GM23338 (cell line): ENCODE measurements at regions not wholly inside any gene's neighbourhood (a gene's known extent, or its start where the extent isn't known, plus 50 kb on each side); places are given as distances from the start of the nearest gene placed in this dataset.

Experiments used
- ATAC-seq: fragments of 200-7000 bp; cut with Tn5 transposase; 3 replicates; pipeline ENCODE4 v1.9.1; 2020
- DNase-seq: peaks from one replicate; pipeline ENCODE4 v3.0.0-alpha.2; 2015; ENCODE audit warnings: low spot score
- H2AFZ ChIP-seq: fragments of 200-600 bp; sonication (generic); 2 replicates; pipeline ENCODE4 v1.8.0; 2016; ENCODE audit warnings: antibody characterized with exemption, mild to moderate bottlenecking, moderate library complexity
- H3F3A ChIP-seq: fragments of 200-600 bp; sonication (generic); replicated peaks from 2 replicates; pipeline ENCODE4 v1.8.0; 2017; ENCODE audit warnings: antibody characterized with exemption, mixed run types, low read depth
- H3K27ac ChIP-seq: fragments of 200-600 bp; sonication (generic); 2 replicates; pipeline ENCODE4 v1.6.1; 2016; ENCODE audit warnings: low read depth
- H3K27me3 ChIP-seq: fragments of 200-600 bp; sonication (generic); 2 replicates; pipeline ENCODE4 v1.8.0; 2016; ENCODE audit warnings: mild to moderate bottlenecking, mixed run types, moderate library complexity; ENCODE audit not compliant: insufficient read depth
- H3K36me3 ChIP-seq: fragments of 200-600 bp; sonication (generic); 2 replicates; pipeline ENCODE4 v1.8.0; 2016; ENCODE audit warnings: mild to moderate bottlenecking; ENCODE audit not compliant: insufficient read depth
- H3K4me1 ChIP-seq: fragments of 200-600 bp; sonication (generic); 2 replicates; pipeline ENCODE4 v1.8.0; 2016; ENCODE audit warnings: mild to moderate bottlenecking, moderate library complexity; ENCODE audit not compliant: insufficient read depth
- H3K4me2 ChIP-seq: fragments of 200-600 bp; sonication (generic); 2 replicates; pipeline ENCODE4 v1.7.1; 2017; ENCODE audit warnings: mixed run types
- H3K4me3 ChIP-seq: fragments of 200-600 bp; sonication (generic); 2 replicates; pipeline ENCODE4 v1.6.1; 2016; ENCODE audit warnings: mixed run types
- H3K79me2 ChIP-seq: fragments of 200-600 bp; sonication (generic); replicated peaks from 2 replicates; pipeline ENCODE4 v1.8.0; 2017; ENCODE audit warnings: mild to moderate bottlenecking; ENCODE audit not compliant: insufficient read depth
- H3K9me2 ChIP-seq: fragments of 200-600 bp; sonication (generic); 2 replicates; pipeline ENCODE4 v1.8.0; 2017; ENCODE audit not compliant: insufficient read depth
- H4K20me1 ChIP-seq: fragments of 200-600 bp; sonication (generic); replicated peaks from 2 replicates; pipeline ENCODE4 v1.8.0; 2017; ENCODE audit warnings: mild to moderate bottlenecking; ENCODE audit not compliant: insufficient read depth
- H3K27ac Mint-ChIP-seq: 2 replicates; pipeline ENCODE4 v1.8.0; 2020; ENCODE audit warnings: inconsistent platforms, mild to moderate bottlenecking, moderate library complexity, mixed read lengths
- H3K27me3 Mint-ChIP-seq: 3 replicates; pipeline ENCODE4 v1.8.0; 2022; ENCODE audit warnings: low read depth, mild to moderate bottlenecking, moderate library complexity, mixed read lengths, inconsistent platforms; ENCODE audit not compliant: insufficient read depth, poor library complexity
- H3K36me3 Mint-ChIP-seq: 3 replicates; pipeline ENCODE4 v1.8.0; 2021; ENCODE audit warnings: low read depth, mild to moderate bottlenecking, inconsistent platforms, moderate library complexity, mixed read lengths
- H3K4me1 Mint-ChIP-seq: 3 replicates; pipeline ENCODE4 v1.8.0; 2020; ENCODE audit warnings: mild to moderate bottlenecking, inconsistent platforms, mixed read lengths
- H3K4me3 Mint-ChIP-seq: 3 replicates; pipeline ENCODE4 v1.8.0; 2021; ENCODE audit warnings: moderate library complexity, mild to moderate bottlenecking, inconsistent platforms, mixed read lengths
- H3K9me3 Mint-ChIP-seq: 3 replicates; pipeline ENCODE4 v1.8.0; 2020; ENCODE audit warnings: moderate library complexity, mild to moderate bottlenecking, inconsistent platforms, mixed read lengths
- CREB1 ChIP-seq: fragments of 250-450 bp; sonication (Bioruptor Pico); IDR thresholded peaks from 2 replicates; pipeline ENCODE4 v1.5.0; 2020; ENCODE audit warnings: low read depth, mild to moderate bottlenecking, moderate library complexity
- CTCF ChIP-seq, 2 experiments: fragments of 200-600 bp in 1 of 2; sonication (generic) in 1 of 2; conservative IDR thresholded peaks; 2 replicates each; pipeline versions ENCODE4 v1.5.1 to v1.6.1; 2016 to 2017; ENCODE audit warnings: antibody characterized with exemption in 2 of 2, low read depth in 2 of 2, mild to moderate bottlenecking in 2 of 2, moderate library complexity in 1 of 2
- ETS1 ChIP-seq: IDR thresholded peaks from 2 replicates; pipeline ENCODE4 v1.6.1; 2016; ENCODE audit warnings: antibody characterized with exemption
- EZH2 ChIP-seq: fragments of 200-600 bp; sonication (generic); IDR thresholded peaks from one replicate; pipeline ENCODE4 v1.8.0; 2017; ENCODE audit warnings: antibody characterized with exemption, mild to moderate bottlenecking, low read depth; ENCODE audit not compliant: unreplicated experiment
- EZH2phosphoT487 ChIP-seq: fragments of 200-600 bp; sonication (generic); IDR thresholded peaks from one replicate; pipeline ENCODE4 v1.8.1; 2018; ENCODE audit warnings: antibody characterized with exemption; ENCODE audit not compliant: unreplicated experiment
- JUNB ChIP-seq: IDR thresholded peaks from one replicate; pipeline ENCODE4 v1.6.1; 2016; ENCODE audit warnings: antibody characterized with exemption; ENCODE audit not compliant: unreplicated experiment
- NANOG ChIP-seq: IDR thresholded peaks from 2 replicates; pipeline ENCODE4 v1.6.1; 2016; ENCODE audit warnings: antibody characterized with exemption, borderline replicate concordance
- POLR2AphosphoS5 ChIP-seq: IDR thresholded peaks from 2 replicates; pipeline ENCODE4 v1.6.1; 2016; ENCODE audit warnings: antibody characterized with exemption, low read depth
- REST ChIP-seq: IDR thresholded peaks from one replicate; pipeline ENCODE4 v1.6.1; 2018; ENCODE audit warnings: antibody characterized with exemption; ENCODE audit not compliant: unreplicated experiment
- STAT1 ChIP-seq: IDR thresholded peaks from one replicate; pipeline ENCODE4 v1.6.1; 2016; ENCODE audit warnings: antibody characterized with exemption; ENCODE audit not compliant: unreplicated experiment
- ZNF114 ChIP-seq: fragments of 250-450 bp; sonication (Bioruptor Pico); IDR thresholded peaks from 2 replicates; pipeline ENCODE4 v1.5.0; 2020; ENCODE audit warnings: mild to moderate bottlenecking, moderate library complexity
- ZNF331 ChIP-seq: fragments of 250-450 bp; sonication (Bioruptor Pico); IDR thresholded peaks from 2 replicates; pipeline ENCODE4 v1.5.0; 2020; ENCODE audit warnings: low read depth, mild to moderate bottlenecking, moderate library complexity

- TF ChIP-seq REST = no peak
- no peak for TF ChIP-seq POLR2AphosphoS5
Measured at GRCh38 chr14:98890556-98891340, 381.2 kb downstream of the BCL11B start.

GRCh38 chr14:98893675-98894074 lies 378.3 kb downstream of the BCL11B start:
- Histone ChIP-seq H2AFZ (no peak overlapping the region), H3K79me2 (no peaks in the 10 kb centered on the region), H4K20me1 (no peaks in the 10 kb centered on the region), H3K27ac (no peak overlapping the region), H3K4me3 (no peak overlapping the region), H3K4me1 (peaks cover 10% of the 10 kb centered on the region; the same call in 1 of the 2 replicates), H3K36me3 (no peaks in the 10 kb centered on the region; the same call in 1 of the 2 replicates), H3K27me3 (no peaks in the 10 kb centered on the region), H3K4me2 (no peak overlapping the region), H3K9me2 (0 out of 2 replicates have a peak, but pooled peaks cover 4% of the 10 kb centered on the region), H3F3A (no peaks in the 10 kb centered on the region)
- H3K27ac Mint-ChIP-seq = no peak overlapping the region
- peaks cover 11% of the 10 kb centered on the region; the same call in 2 of the 3 replicates for H3K4me1 Mint-ChIP-seq
- ATAC-seq (no peak), DNase-seq (no peak)
- no peaks in the 10 kb centered on the region; the same call in 1 of the 3 replicates for H3K36me3 Mint-ChIP-seq
- peaks cover 5% of the 10 kb centered on the region for H3K9me3 Mint-ChIP-seq
- peaks cover 7% of the 10 kb centered on the region for H3K27me3 Mint-ChIP-seq
- H3K4me3 Mint-ChIP-seq = no peak overlapping the region
- no peak for TF ChIP-seq ZNF114 (CRISPR knock-in tag)
- no peak for TF ChIP-seq ETS1
- no peak for TF ChIP-seq JUNB
- no peak for TF ChIP-seq ZNF331 (CRISPR knock-in tag)
- TF ChIP-seq STAT1 = no peak
- no peak for TF ChIP-seq REST
- TF ChIP-seq EZH2 = no peak
- TF ChIP-seq CTCF (conservative IDR thresholded peaks at IDR 0.05; ENCODE audit: low read depth in 2 of 2) = no peak
- no peak for TF ChIP-seq EZH2phosphoT487
- TF ChIP-seq NANOG = no peak
- TF ChIP-seq CREB1 (CRISPR knock-in tag) = no peak
- no peak for TF ChIP-seq POLR2AphosphoS5

More at GRCh38 chr14:98890556-98891340, 381.2 kb downstream of the BCL11B start:
- H3K27ac ChIP-seq = no peak overlapping the region
- Mint-ChIP-seq H3K4me3 (no peak overlapping the region), H3K36me3 (no peaks in the 10 kb centered on the region; the same call in 1 of the 3 replicates), H3K4me1 (peaks cover 11% of the 10 kb centered on the region), H3K9me3 (peaks cover 3% of the 10 kb centered on the region), H3K27me3 (peaks cover 9% of the 10 kb centered on the region), H3K27ac (no peak overlapping the region)
- H3K4me2 ChIP-seq = no peak overlapping the region
- H4K20me1 ChIP-seq = no peaks in the 10 kb centered on the region
- ATAC-seq (peak; percentile 63), DNase-seq (no peak)
- no peaks in the 10 kb centered on the region; the same call in 1 of the 2 replicates for H3K9me2 ChIP-seq
- H3K79me2 ChIP-seq = no peaks in the 10 kb centered on the region
- H3F3A ChIP-seq = no peaks in the 10 kb centered on the region
- peak overlapping the region; percentile 75; the same call in 1 of the 2 replicates for H2AFZ ChIP-seq
- no peaks in the 10 kb centered on the region; the same call in 1 of the 2 replicates for H3K36me3 ChIP-seq
- H3K4me3 ChIP-seq = no peak overlapping the region
- no peaks in the 10 kb centered on the region for H3K27me3 ChIP-seq
- H3K4me1 ChIP-seq = no peaks in the 10 kb centered on the region; the same call in 1 of the 2 replicates
